ENCODE measurements at regions not wholly inside any gene's neighbourhood (a gene's known extent, or its start where the extent isn't known, plus 50 kb on each side); places are given as distances from the start of the nearest gene placed in this dataset.

DNA sequence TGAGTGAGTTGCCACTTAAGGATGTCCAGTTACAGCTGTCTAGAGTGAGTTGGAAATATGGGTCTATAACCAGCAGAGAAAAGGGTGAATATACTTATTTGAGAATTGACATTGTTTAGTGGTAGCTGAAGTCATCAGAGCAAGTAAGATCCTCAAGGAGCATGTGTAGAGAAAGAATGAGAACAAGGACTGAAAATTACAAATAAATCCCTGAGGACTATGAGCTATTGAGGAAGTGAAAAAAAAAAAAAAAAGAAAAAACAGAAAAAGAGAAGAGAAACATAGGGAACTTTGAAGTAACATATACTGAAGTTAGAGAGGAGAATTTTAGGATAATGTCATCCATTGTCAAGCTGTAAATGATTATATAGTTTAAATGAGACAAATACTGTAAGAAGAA, 134.0 kb upstream of the CCDC68 start:
- Histone ChIP-seq H3K9me2 (ENCODE audit: insufficient read depth, low read length) (no peaks in the 10 kb centered on the region), H3K27me3 (ENCODE audit: insufficient read depth, low read depth, low read length) (no peaks in the 10 kb centered on the region), H3K79me2 (replicated peaks; ENCODE audit: insufficient read depth, low read length) (no peaks in the 10 kb centered on the region), H3K9ac (ENCODE audit: low read length) (no peak overlapping the region), H3K36me3 (ENCODE audit: insufficient read depth, low read length) (no peaks in the 10 kb centered on the region), H2AFZ (ENCODE audit: low read depth, low read length) (no peak overlapping the region), H3F3A (ENCODE audit: insufficient read depth, low read length, poor library complexity, severe bottlenecking) (no peaks in the 10 kb centered on the region), H4K20me1 (ENCODE audit: insufficient read depth) (no peaks in the 10 kb centered on the region), H3K4me3 (ENCODE audit: low read length) (no peak overlapping the region), H3K4me2 (ENCODE audit: low read length) (no peak overlapping the region), H3K27ac (ENCODE audit: low read length) (no peak overlapping the region), H3K9me3 (ENCODE audit: low read length) (no peaks in the 10 kb centered on the region)
- TF ChIP-seq MXI1 (conservative IDR thresholded peaks at IDR 0.05; ENCODE audit: poor library complexity, severe bottlenecking) (no peak), POLR2AphosphoS5 (IDR thresholded peaks at IDR 0.05) (no peak)
- TF ChIP-seq, protein P1, sequence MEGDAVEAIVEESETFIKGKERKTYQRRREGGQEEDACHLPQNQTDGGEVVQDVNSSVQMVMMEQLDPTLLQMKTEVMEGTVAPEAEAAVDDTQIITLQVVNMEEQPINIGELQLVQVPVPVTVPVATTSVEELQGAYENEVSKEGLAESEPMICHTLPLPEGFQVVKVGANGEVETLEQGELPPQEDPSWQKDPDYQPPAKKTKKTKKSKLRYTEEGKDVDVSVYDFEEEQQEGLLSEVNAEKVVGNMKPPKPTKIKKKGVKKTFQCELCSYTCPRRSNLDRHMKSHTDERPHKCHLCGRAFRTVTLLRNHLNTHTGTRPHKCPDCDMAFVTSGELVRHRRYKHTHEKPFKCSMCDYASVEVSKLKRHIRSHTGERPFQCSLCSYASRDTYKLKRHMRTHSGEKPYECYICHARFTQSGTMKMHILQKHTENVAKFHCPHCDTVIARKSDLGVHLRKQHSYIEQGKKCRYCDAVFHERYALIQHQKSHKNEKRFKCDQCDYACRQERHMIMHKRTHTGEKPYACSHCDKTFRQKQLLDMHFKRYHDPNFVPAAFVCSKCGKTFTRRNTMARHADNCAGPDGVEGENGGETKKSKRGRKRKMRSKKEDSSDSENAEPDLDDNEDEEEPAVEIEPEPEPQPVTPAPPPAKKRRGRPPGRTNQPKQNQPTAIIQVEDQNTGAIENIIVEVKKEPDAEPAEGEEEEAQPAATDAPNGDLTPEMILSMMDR (IDR thresholded peaks at IDR 0.05; ENCODE audit: poor library complexity, severe bottlenecking), result no peak
- TF ChIP-seq, protein P2, sequence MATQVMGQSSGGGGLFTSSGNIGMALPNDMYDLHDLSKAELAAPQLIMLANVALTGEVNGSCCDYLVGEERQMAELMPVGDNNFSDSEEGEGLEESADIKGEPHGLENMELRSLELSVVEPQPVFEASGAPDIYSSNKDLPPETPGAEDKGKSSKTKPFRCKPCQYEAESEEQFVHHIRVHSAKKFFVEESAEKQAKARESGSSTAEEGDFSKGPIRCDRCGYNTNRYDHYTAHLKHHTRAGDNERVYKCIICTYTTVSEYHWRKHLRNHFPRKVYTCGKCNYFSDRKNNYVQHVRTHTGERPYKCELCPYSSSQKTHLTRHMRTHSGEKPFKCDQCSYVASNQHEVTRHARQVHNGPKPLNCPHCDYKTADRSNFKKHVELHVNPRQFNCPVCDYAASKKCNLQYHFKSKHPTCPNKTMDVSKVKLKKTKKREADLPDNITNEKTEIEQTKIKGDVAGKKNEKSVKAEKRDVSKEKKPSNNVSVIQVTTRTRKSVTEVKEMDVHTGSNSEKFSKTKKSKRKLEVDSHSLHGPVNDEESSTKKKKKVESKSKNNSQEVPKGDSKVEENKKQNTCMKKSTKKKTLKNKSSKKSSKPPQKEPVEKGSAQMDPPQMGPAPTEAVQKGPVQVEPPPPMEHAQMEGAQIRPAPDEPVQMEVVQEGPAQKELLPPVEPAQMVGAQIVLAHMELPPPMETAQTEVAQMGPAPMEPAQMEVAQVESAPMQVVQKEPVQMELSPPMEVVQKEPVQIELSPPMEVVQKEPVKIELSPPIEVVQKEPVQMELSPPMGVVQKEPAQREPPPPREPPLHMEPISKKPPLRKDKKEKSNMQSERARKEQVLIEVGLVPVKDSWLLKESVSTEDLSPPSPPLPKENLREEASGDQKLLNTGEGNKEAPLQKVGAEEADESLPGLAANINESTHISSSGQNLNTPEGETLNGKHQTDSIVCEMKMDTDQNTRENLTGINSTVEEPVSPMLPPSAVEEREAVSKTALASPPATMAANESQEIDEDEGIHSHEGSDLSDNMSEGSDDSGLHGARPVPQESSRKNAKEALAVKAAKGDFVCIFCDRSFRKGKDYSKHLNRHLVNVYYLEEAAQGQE (IDR thresholded peaks at IDR 0.05; ENCODE audit: borderline replicate concordance), result no peak

DNA sequence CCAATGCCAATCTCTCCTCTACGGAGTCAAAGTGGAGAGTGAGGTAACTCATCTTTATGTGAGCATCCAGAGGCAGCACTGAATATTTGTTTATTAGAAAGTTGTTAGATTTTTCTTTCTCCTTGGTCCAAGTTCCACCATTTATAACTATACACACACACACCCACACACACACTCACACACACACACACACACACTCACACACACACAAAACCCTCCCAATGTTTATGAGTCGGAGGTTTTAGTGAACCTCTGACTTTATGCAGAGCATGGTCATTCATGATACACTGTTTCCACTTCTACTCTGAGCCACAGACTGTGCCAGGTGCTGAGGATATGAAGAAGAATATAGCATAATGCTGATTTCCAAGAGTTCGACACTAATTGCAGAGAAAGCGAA, 132.9 kb upstream of the CCDC68 start:
- TF ChIP-seq, protein P1 (IDR thresholded peaks at IDR 0.05; ENCODE audit: poor library complexity, severe bottlenecking), result no peak
- TF ChIP-seq EP300 (conservative IDR thresholded peaks at IDR 0.05; ENCODE audit: poor library complexity, severe bottlenecking), result no peak
- Histone ChIP-seq H3K9ac (ENCODE audit: low read length) (no peak overlapping the region), H3F3A (ENCODE audit: insufficient read depth, low read length, poor library complexity, severe bottlenecking) (no peaks in the 10 kb centered on the region), H4K20me1 (ENCODE audit: insufficient read depth) (no peaks in the 10 kb centered on the region), H3K9me3 (ENCODE audit: low read length) (no peaks in the 10 kb centered on the region), H3K4me3 (ENCODE audit: low read length) (no peak overlapping the region), H3K27ac (ENCODE audit: low read length) (no peak overlapping the region), H3K27me3 (ENCODE audit: insufficient read depth, low read depth, low read length) (no peaks in the 10 kb centered on the region), H3K4me2 (ENCODE audit: low read length) (no peak overlapping the region), H3K36me3 (ENCODE audit: insufficient read depth, low read length) (no peaks in the 10 kb centered on the region), H3K79me2 (replicated peaks; ENCODE audit: insufficient read depth, low read length) (no peaks in the 10 kb centered on the region), H2AFZ (ENCODE audit: low read depth, low read length) (no peak overlapping the region), H3K9me2 (ENCODE audit: insufficient read depth, low read length) (no peaks in the 10 kb centered on the region)

DNA sequence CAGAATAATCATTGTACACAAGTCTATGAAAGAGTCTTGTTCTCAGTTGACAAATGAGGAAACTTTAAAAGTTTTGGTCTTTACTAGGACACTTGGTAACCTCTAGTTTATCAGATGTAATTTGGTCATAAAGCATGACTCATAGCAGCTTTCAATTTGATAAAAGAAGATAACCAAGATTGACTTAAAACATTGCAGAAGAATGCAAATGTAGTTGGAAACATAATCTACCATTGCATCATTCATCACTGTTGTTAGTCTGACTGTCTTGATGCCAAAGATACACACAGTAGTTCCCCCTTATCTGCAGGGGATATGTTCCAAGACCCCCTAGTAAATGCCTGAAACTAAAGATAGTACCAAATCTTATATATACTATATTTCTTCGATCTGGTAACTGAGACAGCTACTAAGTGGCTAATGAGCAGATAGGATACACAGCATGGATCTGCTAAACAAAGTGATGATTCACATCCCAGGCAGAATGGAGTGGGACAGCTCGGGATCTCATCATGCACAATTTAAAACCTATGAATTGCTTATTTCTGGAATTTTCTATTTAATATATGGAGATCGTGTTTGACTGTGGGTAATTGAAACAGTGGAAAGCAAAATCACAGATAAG, 131.4 kb upstream of the CCDC68 start:
- Histone ChIP-seq H3K9me3 (ENCODE audit: low read length) (no peaks in the 10 kb centered on the region), H2AFZ (ENCODE audit: low read depth, low read length) (no peak overlapping the region), H4K20me1 (ENCODE audit: insufficient read depth) (no peaks in the 10 kb centered on the region), H3K9ac (ENCODE audit: low read length) (no peak overlapping the region), H3K4me3 (ENCODE audit: low read length) (no peak overlapping the region), H3K27ac (ENCODE audit: low read length) (no peak overlapping the region), H3K4me2 (ENCODE audit: low read length) (no peak overlapping the region), H3K79me2 (replicated peaks; ENCODE audit: insufficient read depth, low read length) (no peaks in the 10 kb centered on the region), H3K36me3 (ENCODE audit: insufficient read depth, low read length) (no peaks in the 10 kb centered on the region), H3K27me3 (ENCODE audit: insufficient read depth, low read depth, low read length) (no peaks in the 10 kb centered on the region), H3K9me2 (ENCODE audit: insufficient read depth, low read length) (no peaks in the 10 kb centered on the region), H3F3A (ENCODE audit: insufficient read depth, low read length, poor library complexity, severe bottlenecking) (no peaks in the 10 kb centered on the region)
- no peak for TF ChIP-seq POLR2AphosphoS5 (IDR thresholded peaks at IDR 0.05)
